IPS-20b (cell line): ENCODE measurements at regions not wholly inside any gene's neighbourhood (a gene's known extent, or its start where the extent isn't known, plus 50 kb on each side); places are given as distances from the start of the nearest gene placed in this dataset.

ENCODE experiments used
- H3K27ac ChIP-seq: one replicate; pipeline ENCODE4 v1.5.1; 2013; ENCODE audit warnings: low read length
- H3K27me3 ChIP-seq: 2 replicates; pipeline ENCODE4 v1.6.1; 2013; ENCODE audit warnings: mild to moderate bottlenecking, low read length, inconsistent platforms; ENCODE audit not compliant: insufficient read depth
- H3K36me3 ChIP-seq: 2 replicates; pipeline ENCODE4 v1.6.1; 2013; ENCODE audit warnings: low read depth, mild to moderate bottlenecking, inconsistent platforms, low read length, moderate library complexity; ENCODE audit not compliant: insufficient read depth
- H3K4me1 ChIP-seq: 2 replicates; pipeline ENCODE4 v1.6.1; 2013; ENCODE audit warnings: mild to moderate bottlenecking, control low read depth, inconsistent platforms, low read length, moderate library complexity; ENCODE audit not compliant: insufficient read depth
- H3K4me3 ChIP-seq: 2 replicates; pipeline ENCODE4 v1.5.1; 2013; ENCODE audit warnings: mild to moderate bottlenecking, low read length, inconsistent platforms
- H3K9ac ChIP-seq: 2 replicates; pipeline ENCODE4 v1.6.1; 2013; ENCODE audit warnings: low read depth, mild to moderate bottlenecking, inconsistent platforms, low read length, moderate library complexity
- H3K9me3 ChIP-seq: 2 replicates; pipeline ENCODE4 v1.6.1; 2013; ENCODE audit warnings: mild to moderate bottlenecking, low read depth, low read length, inconsistent platforms; ENCODE audit not compliant: insufficient read depth

DNA sequence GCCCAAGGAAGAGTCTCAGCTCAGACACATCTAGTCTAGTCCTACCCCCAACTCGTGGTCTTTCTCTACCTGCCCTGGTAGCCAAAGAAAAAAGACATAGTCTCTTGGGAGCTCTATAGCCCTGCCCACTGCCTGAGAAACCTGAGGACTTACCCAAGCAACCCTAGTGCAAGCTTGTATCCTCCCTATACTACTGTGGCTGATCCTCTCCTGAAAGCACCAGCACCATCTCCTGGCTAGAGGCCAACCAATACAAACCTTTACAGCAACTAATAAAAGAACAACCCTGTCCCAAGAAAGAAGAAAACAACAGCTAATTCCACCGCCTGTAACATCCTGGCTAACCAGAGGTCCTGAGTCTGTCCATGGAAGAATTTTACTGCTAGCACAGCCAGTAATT, 532.4 kb downstream of the SLITRK6 start:
- no peak overlapping the region for H3K9ac ChIP-seq
- H3K27ac ChIP-seq: no peak overlapping the region
- H3K27me3 ChIP-seq: no peaks in the 10 kb centered on the region
- no peaks in the 10 kb centered on the region for H3K36me3 ChIP-seq
- no peaks in the 10 kb centered on the region for H3K9me3 ChIP-seq
- H3K4me3 ChIP-seq: no peak overlapping the region
- H3K4me1 ChIP-seq: peaks cover 4% of the 10 kb centered on the region; the same call in 1 of the 2 replicates

DNA sequence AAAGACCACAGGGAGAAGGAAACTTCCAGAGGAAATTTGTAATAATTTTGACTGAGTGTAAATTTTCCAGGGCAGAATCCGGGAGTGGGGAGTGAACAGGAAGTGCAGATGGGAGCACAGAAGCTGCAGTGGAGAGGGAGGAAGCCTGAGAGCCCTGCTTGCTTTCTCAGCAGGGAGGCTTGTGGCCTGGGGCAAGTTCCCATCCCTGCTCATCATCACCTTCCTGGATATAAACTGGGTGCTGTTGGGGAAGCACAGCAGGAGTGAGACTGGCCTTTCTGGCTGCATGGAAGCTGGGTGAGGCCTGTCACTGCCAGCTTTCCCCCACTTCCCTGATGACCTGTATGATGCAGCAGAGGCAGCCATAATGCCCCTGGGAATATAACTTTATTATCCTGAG, 532.9 kb downstream of the SLITRK6 start:
- Histone ChIP-seq H3K9me3 (no peaks in the 10 kb centered on the region), H3K9ac (no peak overlapping the region), H3K4me1 (peaks cover 4% of the 10 kb centered on the region; the same call in 1 of the 2 replicates), H3K4me3 (no peak overlapping the region), H3K27ac (no peak overlapping the region), H3K27me3 (no peaks in the 10 kb centered on the region), H3K36me3 (no peaks in the 10 kb centered on the region)

DNA sequence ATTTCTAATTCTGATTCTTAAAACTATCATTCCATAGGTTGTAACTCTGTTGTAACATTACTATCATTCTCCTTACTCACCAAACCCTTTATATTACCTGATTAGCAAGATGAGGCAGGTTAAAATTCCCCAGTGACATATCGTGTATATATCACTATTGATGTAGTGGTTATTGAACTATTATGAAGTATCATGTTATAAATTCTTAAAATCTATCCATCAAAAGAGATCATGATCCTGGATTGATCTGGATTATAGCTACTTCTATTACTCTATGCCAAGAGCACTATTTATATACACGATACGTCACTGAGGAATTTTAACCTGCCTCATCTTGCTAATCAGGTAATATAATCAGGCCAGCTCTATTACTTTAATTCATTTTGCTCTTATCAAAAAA, 533.9 kb downstream of the SLITRK6 start:
- H3K4me1 ChIP-seq: peaks cover 4% of the 10 kb centered on the region; the same call in 1 of the 2 replicates
- no peak overlapping the region for H3K9ac ChIP-seq
- H3K9me3 ChIP-seq: no peaks in the 10 kb centered on the region
- no peaks in the 10 kb centered on the region for H3K36me3 ChIP-seq
- no peak overlapping the region for H3K27ac ChIP-seq
- no peak overlapping the region for H3K4me3 ChIP-seq
- no peaks in the 10 kb centered on the region for H3K27me3 ChIP-seq

DNA sequence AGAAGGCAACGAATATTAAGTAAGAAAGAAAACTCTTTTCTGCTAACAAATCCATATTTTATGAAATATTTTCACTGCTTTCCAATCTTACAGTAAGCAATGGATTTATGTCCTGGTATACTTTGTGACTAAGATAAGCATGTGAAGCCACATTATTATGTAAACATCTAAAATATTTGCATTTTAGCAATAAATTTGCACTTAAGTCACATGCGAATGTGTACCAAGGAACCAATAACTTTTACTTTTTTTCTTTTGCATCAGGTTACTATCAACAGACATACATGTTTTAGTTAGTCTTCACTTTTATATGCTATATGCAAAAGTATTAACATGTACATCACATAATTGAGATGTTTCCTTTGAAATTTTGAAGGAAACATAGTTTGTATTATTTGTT, 536.7 kb downstream of the SLITRK6 start:
- Histone ChIP-seq H3K27ac (no peak overlapping the region), H3K4me1 (peaks cover 4% of the 10 kb centered on the region; the same call in 1 of the 2 replicates), H3K27me3 (no peaks in the 10 kb centered on the region), H3K4me3 (no peak overlapping the region), H3K36me3 (no peaks in the 10 kb centered on the region), H3K9ac (no peak overlapping the region), H3K9me3 (no peaks in the 10 kb centered on the region)

DNA sequence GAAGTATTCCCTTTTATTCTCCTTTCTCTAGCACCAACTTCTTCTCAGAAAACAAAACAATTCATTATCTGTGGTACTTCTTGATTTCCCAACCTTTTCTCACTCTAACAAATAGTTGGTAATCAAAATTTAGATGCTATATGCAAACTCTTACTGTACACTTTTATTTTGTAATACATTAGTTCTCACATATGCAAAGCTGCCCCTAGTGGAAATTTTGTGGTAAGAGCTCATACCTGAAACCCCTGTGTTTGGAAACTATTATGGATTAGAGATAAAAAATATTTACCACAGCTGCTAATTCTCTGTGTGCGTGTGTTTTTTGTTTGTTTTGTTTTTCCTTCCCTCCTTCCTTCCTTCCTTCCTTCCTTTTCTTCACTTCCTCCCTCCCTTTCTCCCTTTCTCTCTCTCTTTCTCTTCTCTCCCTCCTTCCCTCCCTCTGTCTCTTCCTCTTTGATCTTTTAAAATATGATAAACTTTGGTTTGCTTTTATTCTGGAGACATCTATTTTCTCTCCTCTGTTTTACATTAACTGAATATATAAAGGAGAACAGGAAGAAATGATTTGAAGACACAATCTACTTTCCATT, 537.4 kb downstream of the SLITRK6 start:
- H3K4me3 ChIP-seq: no peak overlapping the region
- H3K9me3 ChIP-seq: no peaks in the 10 kb centered on the region
- H3K27ac ChIP-seq: no peak overlapping the region
- no peaks in the 10 kb centered on the region for H3K27me3 ChIP-seq
- H3K9ac ChIP-seq: no peak overlapping the region
- H3K4me1 ChIP-seq: peaks cover 4% of the 10 kb centered on the region; the same call in 1 of the 2 replicates
- no peaks in the 10 kb centered on the region for H3K36me3 ChIP-seq

DNA sequence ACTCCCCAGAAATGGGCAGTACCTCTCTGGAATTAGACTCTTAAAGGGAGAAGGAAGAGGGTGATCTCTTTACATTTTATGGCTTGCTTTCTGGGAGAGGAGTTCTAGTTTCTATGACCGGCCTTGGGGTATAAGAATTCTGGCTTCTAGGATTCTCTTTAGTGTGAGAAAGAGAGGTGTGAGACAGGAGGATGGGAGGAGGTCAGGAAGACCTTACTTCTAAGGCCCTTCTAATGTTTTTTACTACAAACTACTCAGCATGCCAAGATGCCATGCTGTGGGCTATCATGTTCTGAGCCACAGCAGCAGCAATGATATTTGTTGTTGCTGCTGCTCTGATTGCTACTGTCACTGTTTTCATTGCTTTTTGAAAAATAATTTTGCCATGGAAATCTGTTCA, 538.3 kb downstream of the SLITRK6 start:
- H3K4me1 ChIP-seq: peaks cover 4% of the 10 kb centered on the region; the same call in 1 of the 2 replicates
- no peaks in the 10 kb centered on the region for H3K36me3 ChIP-seq
- H3K27me3 ChIP-seq: no peaks in the 10 kb centered on the region
- no peak overlapping the region for H3K4me3 ChIP-seq
- no peak overlapping the region for H3K9ac ChIP-seq
- no peak overlapping the region for H3K27ac ChIP-seq
- no peaks in the 10 kb centered on the region for H3K9me3 ChIP-seq

DNA sequence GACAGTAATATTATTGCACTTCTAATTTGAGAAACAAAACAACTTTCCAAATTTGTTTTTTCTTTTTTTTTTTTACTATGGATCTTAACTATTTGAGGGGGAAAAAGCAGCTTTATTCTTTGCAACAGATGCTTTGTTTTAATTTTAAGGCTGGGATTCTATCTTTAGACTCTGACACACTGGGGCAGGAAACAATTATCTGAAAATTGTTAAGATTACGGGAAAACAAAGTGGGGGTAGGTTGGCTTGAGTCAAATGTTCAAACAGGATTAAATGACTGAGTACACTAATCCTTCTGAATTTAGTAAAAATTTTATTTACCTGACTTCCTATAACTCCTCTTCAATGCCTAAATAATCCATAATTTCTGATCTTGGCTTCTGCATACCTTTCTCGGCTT, 543.2 kb downstream of the SLITRK6 start:
- Histone ChIP-seq H3K4me1 (no peaks in the 10 kb centered on the region), H3K36me3 (no peaks in the 10 kb centered on the region), H3K4me3 (no peak overlapping the region), H3K9me3 (no peaks in the 10 kb centered on the region), H3K27ac (no peak overlapping the region), H3K9ac (no peak overlapping the region), H3K27me3 (no peaks in the 10 kb centered on the region)

DNA sequence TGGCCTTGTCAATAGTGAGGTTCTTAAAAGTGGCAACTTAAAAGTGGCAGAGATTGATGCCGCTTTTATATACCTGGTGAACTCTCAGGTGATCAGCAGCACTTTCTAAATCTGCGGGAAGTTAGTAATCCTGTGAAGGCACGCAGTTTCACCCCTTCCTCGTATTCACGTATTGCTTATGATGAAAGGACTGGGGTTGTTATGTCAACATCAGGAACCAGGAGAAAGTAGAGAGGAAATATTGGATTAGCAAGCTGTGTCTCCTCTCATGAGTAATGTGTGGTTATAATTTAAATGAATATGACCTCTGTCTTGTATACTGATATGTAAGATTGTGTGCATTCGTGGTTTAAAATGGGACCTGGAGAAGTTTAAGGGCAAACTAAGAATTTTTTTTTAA, 544.6 kb downstream of the SLITRK6 start:
- H3K4me1 ChIP-seq: no peaks in the 10 kb centered on the region
- no peak overlapping the region for H3K9ac ChIP-seq
- no peak overlapping the region for H3K27ac ChIP-seq
- H3K9me3 ChIP-seq: no peaks in the 10 kb centered on the region
- H3K27me3 ChIP-seq: no peaks in the 10 kb centered on the region
- H3K36me3 ChIP-seq: no peaks in the 10 kb centered on the region
- no peak overlapping the region for H3K4me3 ChIP-seq

DNA sequence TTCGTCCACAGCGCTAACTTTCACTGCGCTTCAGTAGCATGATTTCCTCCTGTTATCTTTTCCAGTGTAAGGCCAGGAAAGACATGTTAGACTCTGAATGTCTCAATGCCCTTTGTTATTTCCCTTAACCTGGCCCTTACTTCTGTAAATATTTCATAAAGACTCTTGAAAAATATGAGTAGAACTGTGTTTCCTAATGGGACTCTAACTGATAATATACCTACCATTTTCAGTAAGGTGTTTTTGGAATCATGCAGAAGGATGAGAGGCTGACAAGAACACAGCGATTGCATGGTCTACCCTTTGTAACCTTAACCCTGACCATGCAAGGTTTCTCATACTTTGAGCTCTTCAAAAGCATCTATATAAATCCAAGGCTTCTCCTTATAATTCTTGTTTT, 550.1 kb downstream of the SLITRK6 start:
- Histone ChIP-seq H3K27me3 (no peaks in the 10 kb centered on the region), H3K4me3 (no peak overlapping the region), H3K9ac (no peak overlapping the region), H3K36me3 (no peaks in the 10 kb centered on the region), H3K4me1 (no peaks in the 10 kb centered on the region), H3K27ac (no peak overlapping the region), H3K9me3 (no peaks in the 10 kb centered on the region)

DNA sequence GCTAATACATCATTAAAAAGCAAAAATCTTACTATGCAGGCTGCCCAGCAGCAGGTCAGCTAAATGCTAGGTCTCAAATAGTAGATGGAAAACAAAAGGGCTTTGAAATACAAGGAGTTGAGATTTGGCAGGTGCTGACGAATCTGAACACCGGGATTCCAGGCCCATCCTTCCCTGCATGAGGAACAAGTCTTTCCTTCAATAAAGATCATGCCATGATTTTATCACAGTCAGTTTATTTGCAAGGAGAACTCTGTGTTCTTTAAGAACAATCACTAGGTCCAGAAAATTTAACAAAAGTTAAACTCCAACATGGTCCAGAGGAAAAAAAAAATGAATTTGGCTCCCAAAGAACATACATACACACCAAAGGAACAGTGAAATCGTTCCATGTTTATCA, 551.4 kb downstream of the SLITRK6 start:
- Histone ChIP-seq H3K4me1 (no peaks in the 10 kb centered on the region), H3K9me3 (no peaks in the 10 kb centered on the region), H3K36me3 (no peaks in the 10 kb centered on the region), H3K4me3 (no peak overlapping the region), H3K27me3 (no peaks in the 10 kb centered on the region), H3K27ac (no peak overlapping the region), H3K9ac (no peak overlapping the region)

DNA sequence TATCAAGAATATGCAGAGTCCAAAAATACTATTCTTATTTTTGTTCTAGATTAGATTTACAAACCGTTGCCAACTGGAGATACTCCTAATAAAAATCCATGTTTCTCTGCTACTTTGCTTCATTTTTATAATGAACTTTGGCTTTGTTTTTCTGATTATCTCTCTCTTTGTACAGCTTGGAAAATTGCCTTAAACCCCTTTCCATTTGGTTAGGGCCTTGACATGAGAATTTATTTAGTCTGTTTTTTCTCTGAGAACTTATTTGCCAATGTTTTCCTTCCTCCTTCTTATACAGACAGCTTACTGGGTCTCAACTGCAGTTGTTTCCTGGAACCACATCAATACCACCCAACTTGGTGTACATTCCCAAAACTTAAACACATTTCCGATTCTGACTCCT, 555.4 kb downstream of the SLITRK6 start:
- Histone ChIP-seq H3K4me1 (no peaks in the 10 kb centered on the region), H3K9ac (no peak overlapping the region), H3K9me3 (no peaks in the 10 kb centered on the region), H3K27me3 (no peaks in the 10 kb centered on the region), H3K27ac (no peak overlapping the region), H3K4me3 (no peak overlapping the region), H3K36me3 (no peaks in the 10 kb centered on the region)

DNA sequence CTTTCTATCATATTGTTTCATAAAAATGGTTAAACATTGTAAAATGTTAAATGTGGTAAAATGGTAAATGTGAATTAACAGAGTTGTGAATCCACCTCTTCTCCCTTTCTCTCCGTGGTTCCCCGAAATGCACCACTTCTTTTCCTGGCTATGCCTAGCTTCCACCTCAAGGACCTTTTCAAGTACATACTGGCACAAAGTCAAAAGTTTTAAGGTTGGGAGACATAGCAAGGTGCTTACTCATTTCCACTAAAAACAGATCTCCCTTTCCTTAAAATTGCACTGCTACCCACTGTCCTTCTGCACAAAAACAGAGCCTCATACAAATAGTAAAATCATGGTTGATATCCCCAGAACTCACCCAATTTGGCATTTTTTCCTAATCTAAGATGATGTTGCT, 558.2 kb downstream of the SLITRK6 start:
- no peaks in the 10 kb centered on the region for H3K27me3 ChIP-seq
- no peaks in the 10 kb centered on the region for H3K36me3 ChIP-seq
- no peak overlapping the region for H3K27ac ChIP-seq
- H3K9me3 ChIP-seq: no peaks in the 10 kb centered on the region
- no peak overlapping the region for H3K9ac ChIP-seq
- H3K4me1 ChIP-seq: no peaks in the 10 kb centered on the region
- no peak overlapping the region for H3K4me3 ChIP-seq
